NT2/D1 (cell line): ENCODE measurements at regions not wholly inside any gene's neighbourhood (a gene's known extent, or its start where the extent isn't known, plus 50 kb on each side); places are given as distances from the start of the nearest gene placed in this dataset.

Source experiments
- SUZ12 ChIP-seq: IDR thresholded peaks from 2 replicates; pipeline ENCODE4 v1.6.1; 2011; ENCODE audit not compliant: insufficient read length, insufficient read depth; ENCODE audit errors: extremely low read depth
- ZNF274 ChIP-seq: IDR thresholded peaks from 2 replicates; pipeline ENCODE4 v1.6.1; 2011; ENCODE audit warnings: mild to moderate bottlenecking, low read depth, low read length

DNA sequence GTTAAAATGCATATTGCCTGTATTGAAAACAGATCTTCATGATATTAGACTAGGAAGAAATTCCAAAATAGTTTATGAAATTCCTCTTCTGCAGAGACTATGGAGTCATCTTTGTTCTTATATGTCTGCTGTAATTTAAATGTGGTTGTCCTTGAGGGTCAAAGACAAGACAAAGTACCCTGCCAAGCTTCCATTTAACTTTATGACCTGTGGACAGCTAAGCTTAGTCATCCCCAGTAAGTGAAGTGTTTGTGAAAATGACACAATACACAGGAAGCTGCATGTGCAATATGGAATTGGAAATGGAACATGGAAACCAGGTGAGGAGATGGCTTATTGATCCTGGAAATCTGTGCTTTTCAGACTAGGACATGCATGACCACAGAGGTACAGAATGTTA lies 68.5 kb upstream of the GBE1 start:
- TF ChIP-seq ZNF274 (no peak), SUZ12 (no peak)
